Astrocyte (in vitro differentiated cells and primary cell): ENCODE measurements at regions not wholly inside any gene's neighbourhood (a gene's known extent, or its start where the extent isn't known, plus 50 kb on each side); places are given as distances from the start of the nearest gene placed in this dataset.

Source experiments
- DNase-seq: peaks from one replicate; pipeline ENCODE4 v3.0.0-alpha.2; 2010; ENCODE audit warnings: low read depth
- FAIRE-seq: peaks from 2 replicates; lab custom pipeline; 2011; peaks lifted over from hg19 to GRCh38; lab: Jason Lieb, UNC
- H2AFZ ChIP-seq: 2 replicates; pipeline ENCODE4 v1.6.0; 2012; ENCODE audit warnings: low read depth, low read length, inconsistent platforms
- H3K27ac ChIP-seq: 2 replicates; pipeline ENCODE4 v1.5.1; 2011; ENCODE audit warnings: low read depth, low read length, inconsistent platforms
- H3K27me3 ChIP-seq: 2 replicates; pipeline ENCODE4 v1.6.0; 2011; ENCODE audit warnings: low read length, inconsistent platforms; ENCODE audit not compliant: insufficient read depth
- H3K36me3 ChIP-seq: 2 replicates; pipeline ENCODE4 v1.5.1; 2011; ENCODE audit warnings: low read length, inconsistent platforms; ENCODE audit not compliant: insufficient read depth
- H3K4me1 ChIP-seq: 2 replicates; pipeline ENCODE4 v1.5.1; 2011; ENCODE audit warnings: low read length, inconsistent platforms; ENCODE audit not compliant: insufficient read depth
- H3K4me2 ChIP-seq: 2 replicates; pipeline ENCODE4 v1.6.0; 2012; ENCODE audit warnings: low read length, inconsistent platforms
- H3K4me3 ChIP-seq: 2 replicates; pipeline ENCODE4 v1.5.1; 2011; ENCODE audit warnings: low read depth, mild to moderate bottlenecking, low read length, inconsistent platforms; ENCODE audit not compliant: insufficient read depth
- H3K79me2 ChIP-seq: 2 replicates; pipeline ENCODE4 v1.6.0; 2012; ENCODE audit warnings: mild to moderate bottlenecking, low read length, inconsistent platforms; ENCODE audit not compliant: insufficient read depth
- H3K9ac ChIP-seq: 2 replicates; pipeline ENCODE4 v1.6.0; 2012; ENCODE audit warnings: mild to moderate bottlenecking, low read length, inconsistent platforms
- H3K9me3 ChIP-seq: 2 replicates; pipeline ENCODE4 v1.5.1; 2012; ENCODE audit warnings: low read depth, mild to moderate bottlenecking, low read length, inconsistent platforms; ENCODE audit not compliant: insufficient read depth
- H4K20me1 ChIP-seq: 2 replicates; pipeline ENCODE4 v1.6.0; 2012; ENCODE audit warnings: low read length, inconsistent platforms; ENCODE audit not compliant: insufficient read depth
- H3K27ac Mint-ChIP-seq: one replicate; pipeline ENCODE4 v1.8.0; 2021; ENCODE audit warnings: mild to moderate bottlenecking, mixed read lengths; ENCODE audit not compliant: unreplicated experiment
- H3K27me3 Mint-ChIP-seq: one replicate; pipeline ENCODE4 v1.8.0; 2021; ENCODE audit warnings: low read depth, mixed read lengths; ENCODE audit not compliant: unreplicated experiment
- H3K36me3 Mint-ChIP-seq: one replicate; pipeline ENCODE4 v1.8.0; 2021; ENCODE audit warnings: low read depth, mixed read lengths; ENCODE audit not compliant: unreplicated experiment
- H3K4me1 Mint-ChIP-seq: one replicate; pipeline ENCODE4 v1.8.0; 2021; ENCODE audit warnings: low read depth, mixed read lengths; ENCODE audit not compliant: unreplicated experiment
- H3K4me3 Mint-ChIP-seq: one replicate; pipeline ENCODE4 v1.8.0; 2021; ENCODE audit warnings: mild to moderate bottlenecking, moderate library complexity, mixed read lengths; ENCODE audit not compliant: unreplicated experiment
- H3K9me3 Mint-ChIP-seq: one replicate; pipeline ENCODE4 v1.8.0; 2021; ENCODE audit warnings: mild to moderate bottlenecking, mixed read lengths; ENCODE audit not compliant: unreplicated experiment
- CTCF ChIP-seq: IDR thresholded peaks from 2 replicates; pipeline ENCODE4 v1.5.1; 2011; ENCODE audit warnings: low read depth, mild to moderate bottlenecking, inconsistent platforms, low read length, moderate library complexity; ENCODE audit not compliant: insufficient read depth
- EZH2 ChIP-seq: IDR thresholded peaks from 2 replicates; pipeline ENCODE4 v1.6.1; 2012; ENCODE audit warnings: mild to moderate bottlenecking, low read length, inconsistent platforms; ENCODE audit not compliant: insufficient read depth

GRCh38 chr5:10162468-10162867 lies 87.2 kb downstream of the ATPSCKMT start:
- Mint-ChIP-seq H3K4me1 (no peaks in the 10 kb centered on the region), H3K4me3 (no peak overlapping the region), H3K27ac (no peak overlapping the region), H3K27me3 (peaks cover 6% of the 10 kb centered on the region), H3K9me3 (peaks cover 3% of the 10 kb centered on the region), H3K36me3 (no peaks in the 10 kb centered on the region)
- H2AFZ ChIP-seq: no peak overlapping the region
- H3K36me3 ChIP-seq: no peaks in the 10 kb centered on the region
- TF ChIP-seq EZH2: no peak
- TF ChIP-seq CTCF: no peak
- H3K9ac ChIP-seq: no peak overlapping the region
- no peak overlapping the region for H3K27ac ChIP-seq
- no peaks in the 10 kb centered on the region for H3K4me1 ChIP-seq
- no peak overlapping the region for H3K4me3 ChIP-seq
- FAIRE-seq (no peak), DNase-seq (no peak)
- H3K79me2 ChIP-seq: no peaks in the 10 kb centered on the region
- H3K9me3 ChIP-seq: peaks cover 3% of the 10 kb centered on the region
- H3K4me2 ChIP-seq: no peak overlapping the region
- H4K20me1 ChIP-seq: no peaks in the 10 kb centered on the region
- no peaks in the 10 kb centered on the region for H3K27me3 ChIP-seq

GRCh38 chr5:10161778-10162177 lies 87.9 kb downstream of the ATPSCKMT start:
- no peak overlapping the region for H3K27ac ChIP-seq
- no peaks in the 10 kb centered on the region for H3K36me3 ChIP-seq
- no peaks in the 10 kb centered on the region for H3K36me3 Mint-ChIP-seq
- no peak overlapping the region for H3K4me3 Mint-ChIP-seq
- H2AFZ ChIP-seq: no peak overlapping the region
- peaks cover 6% of the 10 kb centered on the region for H3K27me3 Mint-ChIP-seq
- no peak overlapping the region for H3K4me2 ChIP-seq
- no peaks in the 10 kb centered on the region for H4K20me1 ChIP-seq
- no peak overlapping the region for H3K27ac Mint-ChIP-seq
- peaks cover 3% of the 10 kb centered on the region for H3K9me3 ChIP-seq
- no peaks in the 10 kb centered on the region for H3K27me3 ChIP-seq
- H3K4me1 ChIP-seq: no peaks in the 10 kb centered on the region
- no peak overlapping the region for H3K4me3 ChIP-seq
- no peaks in the 10 kb centered on the region for H3K79me2 ChIP-seq
- H3K9me3 Mint-ChIP-seq: peaks cover 3% of the 10 kb centered on the region
- no peak for FAIRE-seq
- H3K4me1 Mint-ChIP-seq: no peaks in the 10 kb centered on the region
- no peak for DNase-seq
- TF ChIP-seq EZH2 (no peak), CTCF (no peak)
- H3K9ac ChIP-seq: no peak overlapping the region

- Histone ChIP-seq H3K9ac (no peak overlapping the region), H2AFZ (no peak overlapping the region), H3K4me3 (no peak overlapping the region), H4K20me1 (no peaks in the 10 kb centered on the region), H3K79me2 (no peaks in the 10 kb centered on the region), H3K4me2 (no peak overlapping the region), H3K36me3 (no peaks in the 10 kb centered on the region), H3K9me3 (peaks cover 3% of the 10 kb centered on the region), H3K27me3 (no peaks in the 10 kb centered on the region), H3K4me1 (no peaks in the 10 kb centered on the region), H3K27ac (no peak overlapping the region)
- TF ChIP-seq EZH2 (no peak), CTCF (no peak)
- H3K9me3 Mint-ChIP-seq: peaks cover 3% of the 10 kb centered on the region
- H3K36me3 Mint-ChIP-seq: no peaks in the 10 kb centered on the region
- no peak overlapping the region for H3K27ac Mint-ChIP-seq
- H3K4me3 Mint-ChIP-seq: no peak overlapping the region
- no peak for FAIRE-seq
- no peaks in the 10 kb centered on the region for H3K4me1 Mint-ChIP-seq
- H3K27me3 Mint-ChIP-seq: peaks cover 6% of the 10 kb centered on the region
- no peak for DNase-seq
Observed at GRCh38 chr5:10160241-10160640, 89.4 kb downstream of the ATPSCKMT start.
